ENCODE measurements at regions not wholly inside any gene's neighbourhood (a gene's known extent, or its start where the extent isn't known, plus 50 kb on each side); places are given as distances from the start of the nearest gene placed in this dataset.

- TF ChIP-seq CTCF (IDR thresholded peaks at IDR 0.05) (no peak), EZH2 (IDR thresholded peaks at IDR 0.05; ENCODE audit: borderline replicate concordance, insufficient read depth, low read depth, low read length, poor library complexity, severe bottlenecking) (no peak)
Observed at GRCh38 chr10:89873055-89873454, 171.7 kb downstream of the KIF20B start.

Data from B cell (primary cell).